ENCODE measurements at regions not wholly inside any gene's neighbourhood (a gene's known extent, or its start where the extent isn't known, plus 50 kb on each side); places are given as distances from the start of the nearest gene placed in this dataset.

DNA sequence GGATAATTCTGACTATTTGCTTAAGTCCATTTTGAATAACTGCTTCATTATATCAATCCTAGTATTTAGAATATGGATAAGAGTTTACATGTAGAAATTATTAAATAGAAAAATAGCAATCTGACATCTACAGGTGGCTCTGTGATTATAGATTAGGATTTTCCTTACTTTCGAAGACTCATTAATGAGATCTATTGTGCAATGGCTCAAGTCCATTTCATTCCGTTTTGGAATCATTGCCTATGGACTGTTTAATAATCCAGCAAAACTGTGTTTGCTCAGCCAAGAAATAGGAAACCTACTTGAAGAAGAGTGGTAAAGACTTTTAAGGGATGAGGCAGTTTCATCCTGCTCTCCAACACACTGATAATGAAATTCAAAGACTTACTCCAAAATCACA is 67.8 kb upstream of the SSTR1 start:
- intact Hi-C loops (cut with micrococcal nuclease): no loop called here

DNA sequence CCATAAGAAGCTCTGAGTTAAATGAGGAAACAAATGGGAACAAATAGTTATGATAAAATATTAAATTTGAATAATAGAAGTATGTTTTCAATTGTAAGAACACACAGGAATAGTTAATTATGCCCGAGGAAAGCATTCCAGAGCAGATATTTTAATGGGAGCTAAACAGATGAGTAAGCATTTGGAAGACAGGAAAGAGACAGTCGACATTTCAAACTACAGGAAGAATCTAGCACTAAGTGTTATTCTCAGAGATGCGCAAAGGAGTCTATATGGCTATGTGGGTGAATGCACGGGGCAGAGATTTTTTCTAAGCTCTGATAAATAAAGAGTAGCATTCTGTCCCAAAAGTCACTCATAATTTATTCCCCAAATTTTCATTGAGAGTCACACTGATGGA is 64.5 kb upstream of the SSTR1 start:
- intact Hi-C loops (cut with micrococcal nuclease): no loop called here

DNA sequence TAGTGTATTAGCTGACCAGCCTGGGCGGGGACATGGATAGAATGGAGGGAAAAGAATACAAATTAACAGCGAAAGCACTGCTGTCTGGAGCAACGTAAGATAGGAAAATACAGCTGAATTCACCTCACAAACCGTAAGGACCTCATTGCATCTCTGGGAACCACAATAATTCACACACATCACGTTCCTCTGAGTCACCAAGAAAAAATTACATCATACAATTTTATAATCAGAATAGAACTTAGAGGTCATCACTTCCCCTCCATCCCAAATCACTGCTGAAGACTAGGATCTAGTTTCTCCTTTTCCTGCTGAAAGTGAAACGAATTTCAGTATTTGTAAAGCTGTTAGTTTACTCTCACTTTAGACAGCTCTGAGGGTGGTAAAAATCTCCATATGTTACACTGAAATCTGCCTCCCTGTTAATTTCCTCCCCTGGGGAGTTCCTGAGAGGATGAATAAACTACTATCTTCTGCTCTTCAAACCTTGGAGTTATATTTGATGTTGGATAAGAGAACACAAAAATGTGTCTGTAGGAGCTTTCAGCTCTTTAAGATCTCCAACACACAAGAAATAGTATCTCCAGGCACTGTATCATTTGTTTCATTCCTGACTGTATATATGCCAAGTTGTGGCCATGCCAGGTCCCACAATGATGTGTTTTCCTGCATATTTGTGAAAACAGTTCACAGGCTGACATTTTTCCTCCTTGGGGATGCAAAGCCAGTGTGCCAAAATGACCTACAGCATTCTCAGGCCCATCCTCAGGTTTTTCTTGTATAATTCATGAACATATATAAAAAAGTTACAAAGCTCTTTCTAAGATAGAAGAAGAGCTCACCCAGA is 63.8 kb upstream of the SSTR1 start:
- intact Hi-C loops (cut with micrococcal nuclease): no loop called here

DNA sequence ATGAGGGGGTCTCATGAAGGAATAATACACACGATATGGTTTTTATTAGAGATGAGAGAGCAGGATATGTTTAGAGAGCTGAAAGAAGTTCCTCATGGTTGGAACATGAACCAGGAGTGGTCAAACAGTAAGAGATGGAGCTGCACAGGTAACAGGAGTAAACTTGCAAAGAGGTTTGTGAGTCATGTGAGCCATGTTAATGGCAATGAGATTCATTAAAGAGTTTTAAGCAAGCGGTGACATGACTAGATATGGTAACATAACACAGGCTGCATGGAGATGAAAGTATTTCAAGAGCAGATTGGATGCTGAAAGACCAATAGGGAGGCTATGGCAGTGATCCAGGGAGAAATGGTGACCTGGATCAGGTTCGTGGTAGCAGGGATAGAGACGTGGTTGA is 62.6 kb upstream of the SSTR1 start:
- intact Hi-C loops (cut with micrococcal nuclease): no loop called here

DNA sequence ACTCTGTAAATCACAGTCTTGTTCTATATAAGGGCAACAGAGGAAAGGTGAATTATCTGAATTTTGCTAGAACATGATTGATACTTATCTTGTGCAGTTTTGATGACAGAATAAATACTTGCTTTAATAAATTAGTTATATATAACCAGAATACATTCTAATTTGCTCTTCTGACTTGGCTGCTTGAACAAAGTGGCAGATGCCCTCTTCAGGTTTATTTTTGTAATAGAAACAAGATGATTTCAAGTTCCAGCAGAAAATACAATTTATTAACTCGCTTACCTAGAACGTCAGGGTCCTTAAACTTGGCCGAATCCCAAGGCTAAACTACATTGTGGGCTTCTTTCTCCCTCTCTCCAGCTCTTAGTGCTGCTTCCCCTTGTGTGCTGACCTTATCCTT is 57.6 kb upstream of the SSTR1 start:
- intact Hi-C loops (cut with micrococcal nuclease): no loop called here
